Heart right ventricle (tissue), 16 donors: ENCODE measurements at regions not wholly inside any gene's neighbourhood (a gene's known extent, or its start where the extent isn't known, plus 50 kb on each side); places are given as distances from the start of the nearest gene placed in this dataset.
A peak's percentile ranks its signal among the peaks of the same experiment; 100 is the strongest.

ENCODE experiments used
- ATAC-seq, 8 donors: fragments of 200-7000 bp; cut with Tn5 transposase; one replicate each; pipeline ENCODE4 v1.9.1; 2020; ENCODE audit warnings: mild to moderate bottlenecking in 8 of 8, moderate library complexity in 8 of 8, moderate number of reproducible peaks in 1 of 8
- DNase-seq, 2 donors: peaks; one replicate each; pipeline ENCODE4 v3.0.0-alpha.2; 2020
- H3K27ac ChIP-seq, 10 donors: fragments of 200-600 bp; sonication (generic) in 2 of 10; one replicate each; pipeline versions ENCODE4 v1.5.0 to v1.8.0; 2020 to 2022; ENCODE audit warnings: mild to moderate bottlenecking in 3 of 10
- H3K27me3 ChIP-seq, 7 donors: fragments of 200-600 bp; one replicate each; pipeline ENCODE4 v1.8.0; 2021 to 2022; ENCODE audit warnings: mild to moderate bottlenecking in 2 of 7
- H3K36me3 ChIP-seq, 9 donors: fragments of 200-600 bp; sonication (generic) in 1 of 9; one replicate each; pipeline versions ENCODE4 v1.5.0 to v1.8.0; 2020 to 2022; ENCODE audit warnings: mild to moderate bottlenecking in 2 of 9
- H3K4me1 ChIP-seq, 9 donors: fragments of 200-600 bp; sonication (generic) in 1 of 9; one replicate each; pipeline versions ENCODE4 v1.5.0 to v1.8.0; 2020 to 2022; ENCODE audit warnings: mild to moderate bottlenecking in 4 of 9
- H3K4me3 ChIP-seq, 10 donors: fragments of 200-600 bp; sonication (generic) in 2 of 10; one replicate each; pipeline versions ENCODE4 v1.5.0 to v1.8.0; 2020 to 2022; ENCODE audit warnings: mild to moderate bottlenecking in 7 of 10, moderate library complexity in 2 of 10
- H3K9me3 ChIP-seq, 11 donors: fragments of 200-600 bp in 10 of 11; sonication (generic) in 2 of 11; one replicate each; pipeline versions ENCODE4 v1.5.0 to v1.8.0; 2013 to 2022; ENCODE audit warnings: mild to moderate bottlenecking in 2 of 11, control low read depth in 1 of 11, moderate library complexity in 1 of 11
- WGBS, 2 donors: extraction: QIAGEN DNeasy Blood & Tissue Kit; methylation state at CpG; one replicate each; pipeline ENCODE4 v1.1.7; 2013; ENCODE audit warnings: inconsistent platforms in 1 of 2; 5-methylcytosine and 5-hydroxymethylcytosine counted together
- intact Hi-C, 10 donors: fragments of 100-400 bp; cut with DNase I; formaldehyde crosslinking; loops; one replicate each; pipeline versions ENCODE4 v1.11.1 to v1.14.2; 2022
- TF ChIP-seq, protein P1 (sequence below), 9 donors: fragments of 200-600 bp; sonication (generic) in 2 of 9; IDR thresholded peaks; one replicate each; pipeline versions ENCODE4 v1.5.0 to v1.8.0; 2021 to 2022; ENCODE audit warnings: antibody characterized with exemption in 9 of 9, mild to moderate bottlenecking in 5 of 9, moderate library complexity in 1 of 9
- donor health status: Arrhythmogenic right ventricular cardiomyopathy.
- donor health status: ischemic (EF 13 %, LVEDD 7.1; RV severe dilation, severe dysfunction).
- donor health status: healthy with polysubstance abuse.
- donor health status: DM: no; HTN: yes; CAD: no.
- donor health status: DM: no; HTN: no; CAD: no.
- donor health status: ischemic (EF 25% LVEDD 6.9; RV normal size, moderate dysfunction).
- donor health status: ischemic (EF 25% LVEDD 5.7; RV mildly dilated, moderate dysfunction).
- donor health status: healthy.
- donor health status: DM: yes; HTN: yes; CAD: no.
- donor health status: Ischemic cardiomyopathy.
- donor health status: ischemic (EF 35%, LVEDD 5.7; RV mildly dilated, moderate dysfunction).
- donor health status: nonischemic (EF 11% LVEDD 7.7; RV severe dilation, severe dysfunction).
- donor health status: DM: yes; HTN: yes; CAD: no.
- donor health status: PGD.
- donor health status: ischemic (EF 29% LVEDD 5.4; RV normal size, mild dysfunction).
- donor health status: nonischemic (EF 23%, LVEDD 6.1; RV moderate dilation, normal function).

DNA sequence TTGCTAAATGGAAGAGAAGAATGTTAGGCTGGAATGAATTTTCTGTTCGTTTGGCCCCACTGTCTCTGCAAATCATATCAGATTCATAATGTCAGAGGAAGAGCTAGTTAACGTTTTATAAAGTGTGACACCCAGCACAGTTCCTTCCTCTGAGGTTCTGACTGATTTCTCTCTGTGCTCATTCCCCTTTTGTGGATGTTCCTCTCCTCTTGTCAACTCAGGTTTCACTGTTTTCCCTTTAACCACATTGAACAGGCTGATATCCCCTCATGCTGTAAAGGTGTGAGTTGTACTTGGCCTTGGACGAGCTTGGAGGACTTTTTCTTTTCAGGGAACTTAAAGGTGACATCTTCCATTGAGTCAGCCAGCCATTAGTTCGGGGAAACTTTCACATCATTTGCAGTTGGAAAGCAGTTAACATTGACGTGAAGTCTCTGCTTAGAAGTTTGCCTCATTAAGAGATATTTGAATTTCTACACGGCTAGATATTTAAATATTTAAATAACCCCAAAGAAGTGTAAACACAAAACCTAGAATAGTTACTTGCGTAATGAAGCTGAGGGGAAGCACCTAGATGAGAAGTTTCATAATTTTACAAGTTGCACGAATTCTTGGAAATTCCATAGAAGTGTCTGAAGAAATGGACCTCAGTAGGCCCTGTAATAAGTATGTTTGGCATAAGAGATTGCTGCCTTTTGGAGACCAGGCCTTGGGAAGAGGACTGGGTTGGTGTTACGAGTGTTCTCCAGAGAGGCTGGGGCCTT is 101.5 kb upstream of the EGR2 start:
- TF ChIP-seq, protein P1, sequence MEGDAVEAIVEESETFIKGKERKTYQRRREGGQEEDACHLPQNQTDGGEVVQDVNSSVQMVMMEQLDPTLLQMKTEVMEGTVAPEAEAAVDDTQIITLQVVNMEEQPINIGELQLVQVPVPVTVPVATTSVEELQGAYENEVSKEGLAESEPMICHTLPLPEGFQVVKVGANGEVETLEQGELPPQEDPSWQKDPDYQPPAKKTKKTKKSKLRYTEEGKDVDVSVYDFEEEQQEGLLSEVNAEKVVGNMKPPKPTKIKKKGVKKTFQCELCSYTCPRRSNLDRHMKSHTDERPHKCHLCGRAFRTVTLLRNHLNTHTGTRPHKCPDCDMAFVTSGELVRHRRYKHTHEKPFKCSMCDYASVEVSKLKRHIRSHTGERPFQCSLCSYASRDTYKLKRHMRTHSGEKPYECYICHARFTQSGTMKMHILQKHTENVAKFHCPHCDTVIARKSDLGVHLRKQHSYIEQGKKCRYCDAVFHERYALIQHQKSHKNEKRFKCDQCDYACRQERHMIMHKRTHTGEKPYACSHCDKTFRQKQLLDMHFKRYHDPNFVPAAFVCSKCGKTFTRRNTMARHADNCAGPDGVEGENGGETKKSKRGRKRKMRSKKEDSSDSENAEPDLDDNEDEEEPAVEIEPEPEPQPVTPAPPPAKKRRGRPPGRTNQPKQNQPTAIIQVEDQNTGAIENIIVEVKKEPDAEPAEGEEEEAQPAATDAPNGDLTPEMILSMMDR (IDR thresholded peaks at IDR 0.05): no peak
- Histone ChIP-seq H3K9me3 (no peaks in the 10 kb centered on the region), H3K27ac (no peak overlapping the region), H3K27me3 (peaks cover 0 to 20% (median 0%) of the 10 kb centered on the region in 7 donors), H3K4me1 (peaks cover 0 to 22% (median 7%) of the 10 kb centered on the region in 9 donors), H3K4me3 (no peak overlapping the region), H3K36me3 (no peaks in the 10 kb centered on the region)
- ATAC-seq (no peak), DNase-seq (no peak)
- intact Hi-C loops: no loop called here
- WGBS, 2 donors: 75 to 81% methylated on average over 9 of the region's 9 CpGs

DNA sequence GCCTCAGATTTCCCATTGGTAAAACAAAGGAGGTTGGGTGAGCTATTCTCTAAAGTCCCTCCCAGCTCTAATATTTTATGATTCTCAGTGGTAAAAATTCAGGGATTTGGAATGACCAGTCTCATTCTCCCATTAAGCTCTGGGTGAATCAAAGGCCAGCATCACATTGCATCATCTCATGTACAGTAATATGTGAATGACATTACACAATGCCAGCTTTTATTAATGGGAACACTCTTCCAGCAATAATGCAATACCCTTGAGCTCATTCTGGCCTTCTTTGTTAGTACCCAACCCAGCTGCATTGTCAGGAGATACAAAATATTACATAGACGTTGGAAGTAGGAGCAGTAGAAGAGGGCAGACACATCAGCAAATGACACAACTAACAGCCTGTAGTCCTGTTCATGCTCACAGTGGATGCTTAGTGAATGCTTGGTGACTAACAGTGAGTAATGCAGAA is 100.0 kb upstream of the EGR2 start:
- ATAC-seq (peak in 7 of 8 donors; percentile 52 to 97 (median 69)), DNase-seq (no peak)
- Histone ChIP-seq H3K4me3 (no peak overlapping the region), H3K9me3 (no peaks in the 10 kb centered on the region), H3K36me3 (no peaks in the 10 kb centered on the region), H3K27me3 (peaks cover 0 to 8% (median 0%) of the 10 kb centered on the region in 7 donors), H3K4me1 (peaks cover 0 to 26% (median 18%) of the 10 kb centered on the region in 9 donors), H3K27ac (peak overlapping the region in 7 of 10 donors; percentile 0 to 67 (median 56))
- WGBS, 2 donors: 52 to 69% methylated on average over 1 of the region's 1 CpG
- TF ChIP-seq, protein P1 (IDR thresholded peaks at IDR 0.05): no peak
- intact Hi-C loops: no loop called here

DNA sequence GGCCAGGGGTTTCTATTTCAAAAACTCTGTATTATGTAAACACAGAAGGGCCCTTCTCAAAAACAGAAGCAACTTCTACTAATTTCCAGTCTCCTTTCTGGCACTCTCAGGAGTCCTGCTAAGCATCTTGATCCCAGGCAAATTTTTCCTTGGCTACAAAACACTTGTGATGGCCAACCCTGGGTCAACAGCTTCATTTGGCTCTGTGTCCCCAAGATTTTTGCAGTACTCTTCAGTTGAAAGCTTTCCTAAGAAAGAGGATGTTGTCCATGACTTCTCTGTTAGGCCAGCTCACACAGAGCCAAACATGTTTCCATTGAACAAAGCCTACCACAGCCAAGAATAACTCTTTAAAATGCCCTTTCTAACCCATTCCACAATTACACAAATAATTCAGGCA is 99.0 kb upstream of the EGR2 start:
- ATAC-seq: peak in 6 of 8 donors; percentile 66 to 82 (median 76)
- Histone ChIP-seq H3K4me3 (no peak overlapping the region), H3K9me3 (no peaks in the 10 kb centered on the region), H3K27me3 (peaks cover 0 to 3% (median 0%) of the 10 kb centered on the region in 7 donors), H3K36me3 (no peaks in the 10 kb centered on the region), H3K4me1 (peaks cover 0 to 26% (median 18%) of the 10 kb centered on the region in 9 donors), H3K27ac (peak overlapping the region in 7 of 10 donors; percentile 0 to 67 (median 56))
- intact Hi-C loops: no loop called here
- DNase-seq: peak in 1 of 2 donors; percentile 34
- TF ChIP-seq, protein P1 (IDR thresholded peaks at IDR 0.05): no peak

DNA sequence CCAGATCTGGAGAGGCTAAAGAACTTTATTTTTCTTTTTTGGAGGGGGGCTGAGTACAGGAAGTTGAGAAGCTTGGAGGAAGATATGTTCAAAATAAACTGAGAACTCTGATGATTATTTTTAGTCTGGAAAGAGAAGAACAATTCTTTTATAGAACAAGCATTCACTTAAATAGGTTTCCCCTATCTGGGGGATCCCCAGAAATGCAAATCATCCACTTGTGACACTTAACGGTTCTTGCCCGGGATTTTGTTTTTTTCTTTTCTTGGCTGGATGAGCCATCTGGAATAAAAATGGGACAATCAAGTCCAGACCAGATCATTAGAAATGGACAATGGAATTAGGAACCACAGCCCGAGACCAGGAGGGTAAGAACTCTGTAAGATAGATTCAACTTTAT is 95.9 kb upstream of the EGR2 start:
- peak overlapping the region in 4 of 10 donors; percentile 51 to 64 (median 59) for H3K27ac ChIP-seq
- H3K36me3 ChIP-seq: no peaks in the 10 kb centered on the region
- WGBS, 2 donors: 50 to 59% methylated on average over 3 of the region's 3 CpGs
- TF ChIP-seq, protein P1 (IDR thresholded peaks at IDR 0.05): no peak
- ATAC-seq: no peak
- no peak overlapping the region for H3K4me3 ChIP-seq
- intact Hi-C loops: no loop called here
- no peaks in the 10 kb centered on the region for H3K9me3 ChIP-seq
- H3K27me3 ChIP-seq: peaks cover 0 to 15% (median 0%) of the 10 kb centered on the region in 7 donors
- H3K4me1 ChIP-seq: peaks cover 0 to 26% (median 18%) of the 10 kb centered on the region in 9 donors
- no peak for DNase-seq
